GM12891 (cell line): ENCODE measurements at regions not wholly inside any gene's neighbourhood (a gene's known extent, or its start where the extent isn't known, plus 50 kb on each side); places are given as distances from the start of the nearest gene placed in this dataset.

Experiments
- PAX5 ChIP-seq: IDR thresholded peaks from 2 replicates; pipeline ENCODE4 v1.6.1; 2011; ENCODE audit warnings: low read length, moderate library complexity, mild to moderate bottlenecking; ENCODE audit not compliant: insufficient read depth, severe bottlenecking
- POLR2A ChIP-seq: IDR thresholded peaks from 2 replicates; pipeline ENCODE4 v1.6.1; 2011; ENCODE audit warnings: low read depth, low read length, control low read depth
- POLR2AphosphoS5 ChIP-seq: IDR thresholded peaks from 2 replicates; pipeline ENCODE4 v1.6.1; 2011; ENCODE audit warnings: low read depth, low read length, control low read depth
- TAF1 ChIP-seq: IDR thresholded peaks from 2 replicates; pipeline ENCODE4 v1.6.1; 2011; ENCODE audit warnings: low read depth, low read length, control low read depth

DNA sequence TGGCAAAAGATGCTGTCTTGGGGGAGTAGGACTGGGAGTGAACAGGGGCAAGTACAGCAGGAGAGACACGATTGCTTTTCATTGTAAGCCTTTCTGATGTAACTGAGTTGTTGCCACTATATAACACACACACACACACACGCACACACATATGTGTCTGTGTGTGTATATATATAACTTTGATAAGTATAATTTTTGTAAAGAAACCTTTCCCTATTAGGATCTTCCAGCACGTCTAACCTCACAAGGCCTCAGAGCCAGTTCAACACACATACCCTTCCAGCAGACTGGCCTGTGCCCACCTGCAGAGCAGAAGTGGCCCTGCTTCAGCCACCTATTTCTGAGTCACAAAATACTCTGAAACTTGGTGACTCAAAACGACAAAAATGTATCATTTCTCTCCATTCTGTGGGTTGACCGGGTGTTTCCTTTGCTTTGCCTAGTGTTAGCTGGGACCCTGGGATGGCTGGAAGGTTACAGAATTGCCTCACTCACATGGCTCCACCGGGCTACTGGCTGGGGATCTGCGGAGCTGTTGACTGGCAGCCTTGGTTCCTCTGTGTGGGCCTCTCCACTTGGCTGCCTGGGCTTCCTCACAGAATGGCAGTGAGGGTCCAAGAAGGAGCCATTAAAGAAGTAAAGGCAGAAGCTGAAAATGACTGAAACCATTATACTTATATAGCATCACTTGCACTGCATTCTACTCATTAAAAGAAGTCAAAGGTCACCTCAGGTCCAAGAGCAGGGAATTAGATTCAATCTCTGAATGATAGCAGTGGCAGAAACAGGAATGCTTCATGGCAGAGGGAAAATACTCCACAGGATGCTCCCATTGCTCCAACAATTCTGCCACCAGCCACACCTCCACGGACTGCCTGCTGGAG lies 126.4 kb downstream of the BANF2 start:
- no peak for TF ChIP-seq POLR2A
- TF ChIP-seq TAF1, result no peak
- TF ChIP-seq POLR2AphosphoS5, result peak; percentile 61; the same call in 1 of the 2 replicates
- TF ChIP-seq PAX5, result peak; percentile 31
